HepG2 (cell line): ENCODE measurements at regions not wholly inside any gene's neighbourhood (a gene's known extent, or its start where the extent isn't known, plus 50 kb on each side); places are given as distances from the start of the nearest gene placed in this dataset.

Source experiments
- ATAC-seq: fragments of 200-7000 bp; cut with Tn5 transposase; 3 replicates; pipeline ENCODE4 v1.9.1; 2020; ENCODE audit warnings: mild to moderate bottlenecking, moderate library complexity
- BruUV-seq: library from RNA; stranded (reverse); fragments of 400-500 nt; replicated peaks from 2 replicates; lab custom pipeline; 2021; lab: Mats Ljungman, UMichigan
- CTCF ChIA-PET: fragments of 300-600 bp; formaldehyde crosslinking; extraction: SDS; loops from one replicate; lab custom pipeline; 2021; ENCODE audit warnings: low total read pairs, inconsistent platforms, low intra/inter-chr PET ratio; lab: Yijun Ruan, JAX
- POLR2A ChIA-PET: fragments of 350-600 bp; sonication (Branson Sonifier 250); formaldehyde crosslinking; loops from one replicate; lab custom pipeline; 2020; ENCODE audit warnings: antibody characterized with exemption, inconsistent platforms; lab: Yijun Ruan, JAX
- DNase-seq: peaks from one replicate; pipeline ENCODE4 v3.0.0-alpha.2; 2015; ENCODE audit warnings: low spot score
- FAIRE-seq: peaks from 3 replicates; lab custom pipeline; 2011; peaks lifted over from hg19 to GRCh38; lab: Jason Lieb, UNC
- H2AFZ ChIP-seq: one replicate; pipeline ENCODE4 v1.6.1; 2011; ENCODE audit warnings: low read length, inconsistent platforms
- H3K27ac ChIP-seq: fragments of 300-600 bp; 3 replicates; pipeline ENCODE4 v1.8.0; 2011; ENCODE audit warnings: mixed run types, mild to moderate bottlenecking, mixed read lengths, low read length, inconsistent platforms; ENCODE audit not compliant: insufficient read depth; ENCODE audit errors: extremely low read length
- H3K27me3 ChIP-seq, 2 experiments: fragments of 200-600 bp in 1 of 2; 2 replicates in 1 of 2; 3 replicates in 1 of 2; pipeline versions ENCODE4 v1.6.0 to v1.8.0; 2011; ENCODE audit warnings: low read length in 2 of 2, mild to moderate bottlenecking in 2 of 2, moderate library complexity in 2 of 2, inconsistent platforms in 1 of 2; ENCODE audit not compliant: insufficient read depth in 2 of 2, control insufficient read depth in 1 of 2
- H3K36me3 ChIP-seq, 2 experiments: fragments of 200-600 bp in 1 of 2; replicated peaks in 1 of 2; 2 replicates in 1 of 2; 3 replicates in 1 of 2; pipeline versions ENCODE4 v1.5.1 to v1.8.0; 2011; ENCODE audit warnings: low read length in 2 of 2, inconsistent platforms in 1 of 2; ENCODE audit not compliant: insufficient read depth in 2 of 2, control insufficient read depth in 1 of 2
- H3K4me1 ChIP-seq: 2 replicates; pipeline ENCODE4 v1.5.1; 2012; ENCODE audit warnings: low read length, inconsistent platforms; ENCODE audit not compliant: insufficient read depth
- H3K4me2 ChIP-seq: 2 replicates; pipeline ENCODE4 v1.6.0; 2011; ENCODE audit warnings: low read depth, low read length, inconsistent platforms
- H3K4me3 ChIP-seq, 3 experiments: fragments of 200-600 bp in 1 of 3; sonication (generic), shearing (Covaris generic) in 1 of 3; replicated peaks in 1 of 3; 2 replicates each; pipeline ENCODE4 v1.5.1; 2011 to 2016; ENCODE audit warnings: low read length in 3 of 3, inconsistent platforms in 2 of 3, low read depth in 2 of 3, mild to moderate bottlenecking in 2 of 3, control low read depth in 1 of 3, mixed read lengths in 1 of 3; ENCODE audit not compliant: insufficient read depth in 1 of 3
- H3K79me2 ChIP-seq: one replicate; pipeline ENCODE4 v1.6.1; 2011; ENCODE audit warnings: low read length, inconsistent platforms; ENCODE audit not compliant: insufficient read depth
- H3K9ac ChIP-seq: 2 replicates; pipeline ENCODE4 v1.6.0; 2011; ENCODE audit warnings: mild to moderate bottlenecking, low read depth, low read length, inconsistent platforms; ENCODE audit not compliant: insufficient read depth
- H3K9me3 ChIP-seq: 2 replicates; pipeline ENCODE4 v1.5.1; 2012; ENCODE audit warnings: mild to moderate bottlenecking, low read length
- H4K20me1 ChIP-seq: 2 replicates; pipeline ENCODE4 v1.6.0; 2011; ENCODE audit warnings: inconsistent platforms, mild to moderate bottlenecking, low read length, moderate library complexity; ENCODE audit not compliant: insufficient read depth
- ATM ChIP-seq: fragments of 450-650 bp; IDR thresholded peaks from 2 replicates; pipeline ENCODE4 v1.7.1; 2017; ENCODE audit warnings: mild to moderate bottlenecking, borderline replicate concordance
- HOXA7 ChIP-seq: sonication (generic); formaldehyde crosslinking; IDR thresholded peaks from 2 replicates; pipeline ENCODE4 v1.8.1; 2022; ENCODE audit warnings: mild to moderate bottlenecking, missing genetic modification reagents, moderate library complexity
- IRF9 ChIP-seq: sonication (generic); formaldehyde crosslinking; IDR thresholded peaks from 2 replicates; pipeline ENCODE4 v1.8.0; 2022; ENCODE audit warnings: missing genetic modification reagents, mild to moderate bottlenecking, borderline replicate concordance
- SALL1 ChIP-seq: sonication (generic); formaldehyde crosslinking; IDR thresholded peaks from 2 replicates; pipeline ENCODE4 v1.8.0; 2022; ENCODE audit warnings: mild to moderate bottlenecking, missing genetic modification reagents
- UBTF ChIP-seq: sonication (generic); formaldehyde crosslinking; IDR thresholded peaks from 2 replicates; pipeline ENCODE4 v1.4.0; 2020; ENCODE audit warnings: mild to moderate bottlenecking, missing genetic modification reagents
- XRCC5 ChIP-seq: fragments of 200-400 bp; formaldehyde crosslinking; optimal IDR thresholded peaks from 2 replicates; pipeline ENCODE3; 2017; ENCODE audit warnings: mild to moderate bottlenecking, low read length
- ZFX ChIP-seq: sonication (generic); formaldehyde crosslinking; IDR thresholded peaks from 2 replicates; pipeline ENCODE4 v1.4.0; 2020; ENCODE audit warnings: mild to moderate bottlenecking, low read depth, missing genetic modification reagents, moderate library complexity
- ZMYM4 ChIP-seq: sonication (generic); formaldehyde crosslinking; IDR thresholded peaks from 2 replicates; pipeline ENCODE4 v1.8.1; 2023; ENCODE audit warnings: mild to moderate bottlenecking, missing genetic modification reagents
- ZNF451 ChIP-seq: sonication (generic); formaldehyde crosslinking; IDR thresholded peaks from 2 replicates; pipeline ENCODE4 v1.5.0; 2020; ENCODE audit warnings: mild to moderate bottlenecking, missing genetic modification reagents
- ZNF501 ChIP-seq: sonication (generic); formaldehyde crosslinking; IDR thresholded peaks from 2 replicates; pipeline ENCODE4 v1.5.1; 2020; ENCODE audit warnings: mild to moderate bottlenecking, moderate library complexity, missing genetic modification reagents
- ZNF687 ChIP-seq: sonication (generic); formaldehyde crosslinking; IDR thresholded peaks from 2 replicates; pipeline ENCODE4 v1.5.1; 2020; ENCODE audit warnings: mild to moderate bottlenecking, missing genetic modification reagents, moderate library complexity
- ZNF709 ChIP-seq: sonication (generic); formaldehyde crosslinking; IDR thresholded peaks from 2 replicates; pipeline ENCODE4 v1.5.0; 2020; ENCODE audit warnings: mild to moderate bottlenecking, missing genetic modification reagents
- WGBS: methylation state at CpG from one replicate; pipeline ENCODE4 v1.1.6; 2017; ENCODE audit warnings: low lambda C conversion rate; 5-methylcytosine and 5-hydroxymethylcytosine counted together
- in situ Hi-C: cut with HindIII; loops from 2 replicates; pipeline ENCODE4 v1.10.0; 2017; ENCODE audit warnings: low pct_unique_long_range_greater_than_20kb; ENCODE audit not compliant: extremely low pct_ligation_motif_present
- intact Hi-C: fragments of 100-400 bp; cut with micrococcal nuclease; formaldehyde crosslinking; loops from one replicate; pipeline ENCODE4 v1.10.0; 2022; ENCODE audit not compliant: unreplicated experiment
- TF ChIP-seq, protein P1 (sequence below): sonication (generic); formaldehyde crosslinking; IDR thresholded peaks from 2 replicates; pipeline ENCODE4 v1.4.0; 2020; ENCODE audit warnings: mild to moderate bottlenecking, missing genetic modification reagents

DNA sequence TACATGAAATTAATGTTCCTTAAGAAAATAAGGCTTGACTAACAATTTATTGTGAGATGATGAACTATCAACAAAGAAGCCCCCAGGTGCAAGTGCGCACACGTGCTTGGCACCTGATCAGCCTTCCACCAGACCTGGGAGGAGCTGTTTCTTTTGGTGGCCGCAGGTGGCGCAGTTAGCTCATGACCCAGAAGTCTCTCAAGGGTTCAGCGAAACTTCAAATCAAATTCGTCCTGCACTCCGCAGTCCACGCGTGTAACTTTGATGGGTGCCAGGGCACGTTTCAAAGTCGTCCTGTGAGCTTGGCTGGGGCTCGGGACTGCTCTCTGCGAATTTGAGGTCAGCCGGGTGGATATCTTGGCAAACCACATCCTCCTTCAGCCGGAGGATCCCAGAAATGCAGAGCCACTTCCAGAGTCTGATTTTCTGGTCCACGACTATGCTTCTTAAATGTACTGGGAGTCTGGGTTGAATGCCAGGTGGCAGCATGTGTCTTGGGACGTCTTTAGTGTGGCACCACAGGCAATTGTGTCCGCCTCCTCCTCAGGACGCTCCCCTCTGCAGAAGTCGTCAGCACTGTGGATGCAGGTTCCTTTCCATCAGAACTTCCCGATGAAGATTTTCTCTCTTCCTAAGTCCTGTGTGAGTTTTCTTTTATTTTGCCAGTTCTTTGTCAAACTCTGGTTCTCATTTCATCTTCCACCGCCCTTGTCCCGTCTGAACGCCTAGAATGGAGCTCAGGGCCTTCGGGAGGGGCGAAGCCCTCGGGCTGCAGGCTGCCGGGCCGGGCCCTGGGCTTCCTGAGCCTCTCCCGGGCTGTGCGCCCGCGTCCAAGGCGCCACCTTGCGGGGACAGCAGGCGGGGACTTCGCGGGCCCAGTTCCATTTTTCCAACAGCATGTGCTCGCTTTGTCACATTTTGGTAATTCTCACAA lies 61.3 kb upstream of the RAPGEF4 start:
- H3K4me1 ChIP-seq = peaks cover 10% of the 10 kb centered on the region
- DNase-seq (no peak), FAIRE-seq (no peak), ATAC-seq (peak; percentile 98)
- H3K9me3 ChIP-seq = no peaks in the 10 kb centered on the region
- H3K27ac ChIP-seq = no peak overlapping the region
- 67% methylated on average over 39 of the region's 39 CpGs for WGBS
- no peak overlapping the region for H3K9ac ChIP-seq
- peak overlapping the region; percentile 8; the same call in 1 of the 2 replicates for H3K4me2 ChIP-seq
- in situ Hi-C loops = no loop called here
- no peaks in the 10 kb centered on the region for H4K20me1 ChIP-seq
- ChIA-PET CTCF (interaction anchor here (1.2 to 2.0 kb wide), 2 partner anchors 80 to 502 kb away, joined by 3 to 9 read pairs; no protein-coding TSS in a partner anchor), POLR2A (interaction anchor here (0.9 kb wide), 1 partner anchor 19 kb away, joined by 3 read pairs; no protein-coding TSS in a partner anchor)
- H3K4me3 ChIP-seq = no peak overlapping the region; a peak in 1 of 6 replicates
- intact Hi-C loops = loop anchor here (2.0 kb wide), 1 partner anchor 82 kb away; no protein-coding TSS in a partner anchor
- no peaks in the 10 kb centered on the region for H3K36me3 ChIP-seq
- no peaks in the 10 kb centered on the region for H3K27me3 ChIP-seq
- no peak overlapping the region for H2AFZ ChIP-seq
- no peaks in the 10 kb centered on the region for H3K79me2 ChIP-seq
- BruUV-seq = no TSS peak
- TF ChIP-seq, protein P1, sequence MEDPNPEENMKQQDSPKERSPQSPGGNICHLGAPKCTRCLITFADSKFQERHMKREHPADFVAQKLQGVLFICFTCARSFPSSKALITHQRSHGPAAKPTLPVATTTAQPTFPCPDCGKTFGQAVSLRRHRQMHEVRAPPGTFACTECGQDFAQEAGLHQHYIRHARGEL = no peak
- TF ChIP-seq UBTF (CRISPR knock-in tag) = peak; percentile 35; the same call in 1 of the 2 replicates
- no peak for TF ChIP-seq ZNF709
- no peak for TF ChIP-seq HOXA7 (CRISPR knock-in tag)
- TF ChIP-seq ZNF451 (CRISPR knock-in tag) = no peak
- TF ChIP-seq SALL1 (CRISPR knock-in tag) = peak; percentile 44; the same call in 1 of the 2 replicates
- no peak for TF ChIP-seq IRF9
- peak; percentile 54 for TF ChIP-seq XRCC5
- no peak for TF ChIP-seq ATM
- TF ChIP-seq ZMYM4 = peak; percentile 34; the same call in 1 of the 2 replicates
- peak; percentile 31; the same call in 1 of the 2 replicates for TF ChIP-seq ZFX
- TF ChIP-seq ZNF687 = peak; percentile 53
- peak; percentile 66 for TF ChIP-seq ZNF501
